CD4-positive, alpha-beta T cell treated with Interferon gamma for 1 hour (primary cell): ENCODE measurements at regions not wholly inside any gene's neighbourhood (a gene's known extent, or its start where the extent isn't known, plus 50 kb on each side); places are given as distances from the start of the nearest gene placed in this dataset.
"Not testable (repeated sequence)": the region's sequence is repeated elsewhere in the genome, so short reads cannot be mapped to it uniquely, and the experiment has no call there.

ENCODE experiments used
- DNase-seq: peaks from one replicate; pipeline ENCODE4 v3.0.0-alpha.2; 2020

DNA sequence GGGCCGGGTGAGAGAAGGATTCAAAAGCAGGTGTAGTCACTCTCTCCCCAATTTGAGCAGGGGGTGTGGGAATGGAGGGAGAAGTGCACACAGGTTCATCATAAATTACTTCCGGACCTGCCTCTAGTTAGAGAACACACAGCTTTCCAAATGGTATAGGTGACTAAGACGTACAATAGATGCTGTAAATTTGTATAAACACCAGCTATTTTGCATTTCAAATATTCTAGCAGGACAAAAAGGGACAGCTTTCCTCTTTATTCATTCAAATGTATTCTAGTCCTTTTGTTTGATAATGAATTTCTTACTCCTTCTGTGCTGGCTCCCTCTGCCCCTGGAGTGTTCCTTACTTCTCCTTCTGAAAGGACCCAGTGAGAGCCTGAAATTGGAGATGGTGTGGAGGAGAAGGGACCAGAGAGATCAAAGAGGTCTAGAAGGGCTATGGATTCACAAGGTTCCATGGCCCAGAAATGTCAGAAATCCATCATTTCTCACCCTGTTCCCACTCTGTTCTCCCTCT, 53.2 kb upstream of the SH3BP4 start:
- DNase-seq, result no peak

GRCh38 chr2:234888442-234888841, 63.4 kb upstream of the SH3BP4 start:
- DNase-seq, result not testable (repeated sequence)

GRCh38 chr2:234887195-234887594, 64.6 kb upstream of the SH3BP4 start:
- DNase-seq, result no peak

DNA sequence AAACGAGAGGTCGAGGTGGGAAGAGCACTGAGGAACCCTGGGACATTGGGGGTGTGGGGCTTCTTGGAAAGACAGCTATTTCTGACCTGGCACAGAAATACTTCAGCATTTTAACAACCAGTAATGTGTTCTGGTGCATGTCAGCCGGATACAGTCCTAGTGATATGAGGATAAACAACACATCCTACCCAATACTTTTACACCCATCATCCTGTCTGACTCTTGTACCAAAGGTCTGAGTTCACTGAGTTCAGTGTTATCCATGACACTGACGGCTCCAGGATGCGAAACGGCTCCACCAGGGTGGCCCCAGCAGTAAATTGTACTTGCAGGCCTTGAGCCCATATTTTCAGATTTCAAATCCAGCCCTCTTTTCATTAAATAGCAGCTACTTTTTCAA, 65.9 kb upstream of the SH3BP4 start:
- no peak for DNase-seq

DNA sequence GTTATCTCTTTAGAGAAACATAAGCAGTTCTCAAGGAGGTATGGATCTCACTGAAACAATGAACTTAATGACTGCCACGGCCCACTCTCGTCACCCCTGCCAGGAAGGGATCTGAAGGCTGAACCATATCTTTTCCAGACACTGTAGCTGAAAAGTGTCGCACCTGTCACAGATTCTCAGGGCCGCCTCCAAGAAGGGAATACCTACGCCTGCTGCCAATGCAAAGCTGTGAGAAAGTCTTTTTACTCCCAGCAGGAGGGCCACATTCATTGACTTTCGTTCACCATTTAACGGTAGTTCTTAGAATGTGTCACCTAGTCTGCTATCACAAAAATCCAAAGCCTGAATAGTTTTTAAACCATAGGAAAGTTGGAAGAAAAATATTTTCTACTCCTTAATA, 66.7 kb upstream of the SH3BP4 start:
- no peak for DNase-seq

GRCh38 chr2:234884591-234884990, 67.2 kb upstream of the SH3BP4 start:
- no peak for DNase-seq

DNA sequence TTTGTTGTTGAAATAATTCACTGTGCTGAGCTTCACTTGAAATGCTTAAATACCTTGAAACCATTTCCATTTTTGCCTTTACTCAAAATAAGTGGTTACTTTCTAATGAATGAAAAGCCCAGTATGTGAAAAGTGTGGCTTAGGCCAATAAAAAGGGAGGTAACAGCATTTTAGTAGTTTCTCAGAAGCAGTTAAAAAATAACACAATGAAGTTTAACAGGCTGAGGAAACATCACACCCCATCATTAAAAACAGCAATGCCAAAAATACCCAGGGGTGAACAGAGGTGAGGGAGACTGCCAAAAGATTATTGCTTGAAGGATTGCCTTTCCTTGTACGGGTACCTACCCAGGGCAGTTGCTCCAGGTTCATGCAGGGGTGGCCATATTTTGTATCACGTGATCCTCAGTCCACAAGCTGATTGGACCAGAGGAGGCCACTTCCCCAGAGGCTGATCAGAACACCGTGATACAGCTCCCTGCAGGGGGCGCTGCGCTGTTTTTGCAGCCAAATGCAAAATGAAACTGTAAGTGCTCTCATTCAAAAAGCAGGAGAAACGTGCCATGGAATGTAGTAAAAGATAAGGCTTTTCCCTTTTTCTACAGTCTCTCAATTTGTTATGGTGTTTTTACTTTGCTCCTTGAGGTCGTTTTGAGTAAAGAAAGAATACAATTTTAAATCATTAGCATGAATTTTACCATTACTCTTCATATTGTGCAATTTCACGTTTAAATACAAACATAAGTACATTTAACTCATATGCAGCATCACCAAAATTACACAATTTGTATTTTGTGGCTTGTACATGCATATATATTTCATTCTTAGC, 70.2 kb upstream of the SH3BP4 start:
- peak; percentile 17 for DNase-seq

GRCh38 chr2:234880551-234881211, 71.1 kb upstream of the SH3BP4 start:
- no peak for DNase-seq

GRCh38 chr2:234879671-234880455, 72.0 kb upstream of the SH3BP4 start:
- no peak for DNase-seq

- not testable (repeated sequence) for DNase-seq
Measured at GRCh38 chr2:234876621-234877020, 75.2 kb upstream of the SH3BP4 start.

DNA sequence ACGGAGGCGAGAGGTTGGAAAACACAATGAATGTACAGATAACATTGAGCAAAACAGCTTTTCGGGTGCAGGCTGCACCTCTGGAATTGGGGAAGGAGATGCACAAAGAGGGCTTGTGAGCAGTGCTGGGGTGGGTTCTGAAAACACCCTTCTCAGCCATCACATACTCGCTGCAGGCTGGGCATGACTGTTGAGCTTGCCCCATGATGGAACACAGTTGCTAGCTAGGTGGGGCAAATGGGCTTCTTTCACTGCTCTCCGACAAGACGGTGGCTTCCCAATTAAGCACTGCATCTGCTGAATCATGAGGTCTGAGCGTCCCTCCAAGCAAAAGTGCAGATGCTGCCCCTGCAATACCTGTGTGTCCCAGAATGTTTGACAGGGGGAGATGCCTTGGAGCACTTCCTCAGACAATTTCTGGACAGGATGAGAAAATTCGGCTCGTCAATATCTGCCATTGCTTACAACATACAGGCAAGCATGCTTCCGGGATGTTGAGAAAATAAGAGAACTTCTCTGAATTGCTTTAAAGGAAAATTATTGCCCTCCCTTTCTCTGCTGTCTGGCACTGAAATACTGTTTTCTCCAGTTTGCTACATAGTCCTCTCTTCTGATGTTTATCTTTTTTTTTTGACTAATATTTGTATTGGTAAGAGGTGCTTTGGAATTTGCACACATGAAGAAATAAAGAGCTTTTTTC, 77.3 kb upstream of the SH3BP4 start:
- no peak for DNase-seq

GRCh38 chr2:234873828-234874173, 78.0 kb upstream of the SH3BP4 start:
- DNase-seq, result no peak

DNA sequence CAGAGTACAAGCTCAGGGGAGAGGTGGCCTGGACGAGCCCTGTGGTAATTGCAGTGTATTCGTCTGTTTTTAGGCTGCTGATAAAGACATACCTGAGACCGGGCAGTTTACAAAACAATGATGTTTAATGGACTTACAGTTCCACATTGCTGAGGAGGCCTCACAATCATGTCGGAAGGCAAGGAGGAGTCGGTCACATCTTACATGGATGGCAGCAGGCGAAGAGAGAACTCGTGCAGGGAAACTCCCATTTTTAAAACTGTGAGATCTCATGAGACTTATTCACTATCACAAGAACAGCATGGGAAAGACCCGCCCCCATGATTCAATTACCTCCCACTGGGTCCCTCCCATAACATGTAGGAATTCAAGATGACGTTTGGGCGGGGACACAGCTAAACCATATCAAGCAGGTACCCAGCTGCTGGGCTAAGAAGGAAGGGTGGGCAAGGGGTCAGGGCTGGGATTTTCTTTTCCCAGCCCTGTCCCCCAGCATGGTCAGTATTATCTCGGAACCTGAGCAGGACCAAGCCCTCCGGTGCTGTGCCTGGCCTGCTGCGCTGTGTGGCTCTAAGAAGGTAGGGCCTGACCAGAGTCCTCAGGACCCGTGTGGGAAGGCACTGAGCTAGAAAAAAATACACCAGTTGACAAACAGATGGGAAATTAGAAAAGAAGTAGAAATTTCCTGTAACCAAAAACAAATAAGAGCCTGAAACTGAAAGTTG, 78.6 kb upstream of the SH3BP4 start:
- DNase-seq, result no peak

DNA sequence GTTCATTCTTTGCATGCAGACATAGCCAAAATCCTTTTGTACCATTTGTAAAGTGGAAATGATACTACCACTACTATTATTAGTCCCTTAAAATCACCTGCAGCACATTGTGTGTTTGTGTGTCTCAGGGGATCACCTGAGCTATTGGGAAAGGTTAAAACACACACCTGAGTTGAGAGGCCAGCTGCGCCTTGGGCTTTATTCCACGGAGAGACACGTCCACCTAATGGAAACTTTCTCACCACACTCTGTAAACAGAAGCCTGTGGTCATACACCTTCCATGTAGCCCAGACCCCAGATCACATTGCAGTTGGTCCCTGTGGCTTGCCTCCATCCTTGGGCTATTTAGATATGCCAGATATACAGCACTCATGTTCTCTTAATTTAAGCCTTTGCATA, 81.8 kb upstream of the SH3BP4 start:
- no peak for DNase-seq

- DNase-seq, result no peak
Measured at GRCh38 chr2:234869164-234869563, 82.7 kb upstream of the SH3BP4 start.

DNA sequence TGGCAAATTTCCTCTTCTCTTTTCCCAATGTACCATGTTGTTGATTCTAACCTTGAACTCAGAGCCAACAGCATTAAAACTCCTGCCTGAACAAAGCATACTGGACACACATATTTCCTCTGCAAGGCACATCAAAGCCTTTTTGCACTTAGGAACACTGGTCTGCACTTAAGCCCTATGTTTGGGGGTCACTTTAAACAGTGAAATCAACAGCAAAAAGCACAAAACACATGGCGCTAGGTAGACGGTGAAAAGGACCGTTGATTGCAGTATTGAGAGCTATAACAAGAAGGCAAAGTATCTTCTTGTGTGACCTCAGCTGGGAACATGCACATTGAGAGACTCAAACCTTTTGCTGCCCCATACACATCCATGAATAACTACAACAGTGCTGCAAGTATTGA, 83.9 kb upstream of the SH3BP4 start:
- no peak for DNase-seq

DNA sequence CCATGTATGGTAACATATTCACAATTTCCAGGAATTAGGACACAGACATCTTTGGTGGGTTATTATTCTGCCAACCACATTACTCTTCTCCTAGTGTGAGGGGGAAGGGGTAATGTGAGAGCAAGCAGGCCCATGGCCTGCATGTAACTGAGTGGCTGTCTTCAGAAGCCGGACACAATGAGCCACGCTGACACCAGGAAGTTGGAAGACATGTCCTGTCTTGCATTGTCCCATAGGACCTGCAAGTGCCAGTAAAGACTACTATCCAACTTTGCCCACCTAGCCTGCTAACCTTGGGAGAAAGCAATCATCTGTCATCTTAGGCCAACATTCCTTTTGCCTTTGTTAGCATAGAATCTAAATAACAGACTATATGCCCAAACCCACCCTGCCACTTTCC, 86.2 kb upstream of the SH3BP4 start:
- no peak for DNase-seq

DNA sequence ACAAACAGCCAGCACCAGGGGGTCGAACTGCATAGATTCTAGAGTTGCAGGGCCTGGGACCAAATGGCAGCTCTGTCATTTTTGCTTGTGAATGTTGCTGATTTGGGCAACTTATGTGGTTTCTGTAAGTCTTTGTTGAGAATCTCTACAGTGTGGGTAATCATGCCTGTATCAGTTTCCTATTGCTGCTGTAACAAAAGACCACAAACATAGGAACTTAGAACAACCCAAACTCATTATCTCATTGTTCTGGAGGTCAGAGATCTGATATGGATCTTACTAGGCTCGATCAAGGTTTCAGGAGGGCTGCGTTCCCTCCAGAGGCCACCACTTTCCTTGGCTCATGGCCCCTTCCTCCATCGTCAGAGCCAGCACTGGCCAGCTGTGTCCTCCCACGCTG, 86.8 kb upstream of the SH3BP4 start:
- no peak for DNase-seq

DNA sequence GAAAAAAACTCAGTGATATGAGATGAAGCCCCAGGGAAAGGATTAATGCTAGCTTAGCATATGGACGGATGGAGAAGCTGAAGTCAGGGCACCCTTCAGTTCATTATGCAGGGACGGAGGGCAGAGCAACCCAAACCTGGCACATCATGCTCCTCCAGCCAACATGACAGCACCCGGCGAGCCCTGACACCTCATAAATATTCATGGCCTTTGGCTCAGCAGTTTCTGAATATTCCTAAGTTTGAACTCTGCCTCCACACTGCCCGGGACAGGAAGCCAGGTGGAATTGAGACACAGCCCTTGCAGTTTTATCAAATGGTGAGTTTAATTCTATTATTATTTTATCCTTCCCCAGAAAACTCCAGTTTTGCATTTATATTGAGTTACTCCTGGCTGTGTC, 87.3 kb upstream of the SH3BP4 start:
- DNase-seq, result no peak

DNA sequence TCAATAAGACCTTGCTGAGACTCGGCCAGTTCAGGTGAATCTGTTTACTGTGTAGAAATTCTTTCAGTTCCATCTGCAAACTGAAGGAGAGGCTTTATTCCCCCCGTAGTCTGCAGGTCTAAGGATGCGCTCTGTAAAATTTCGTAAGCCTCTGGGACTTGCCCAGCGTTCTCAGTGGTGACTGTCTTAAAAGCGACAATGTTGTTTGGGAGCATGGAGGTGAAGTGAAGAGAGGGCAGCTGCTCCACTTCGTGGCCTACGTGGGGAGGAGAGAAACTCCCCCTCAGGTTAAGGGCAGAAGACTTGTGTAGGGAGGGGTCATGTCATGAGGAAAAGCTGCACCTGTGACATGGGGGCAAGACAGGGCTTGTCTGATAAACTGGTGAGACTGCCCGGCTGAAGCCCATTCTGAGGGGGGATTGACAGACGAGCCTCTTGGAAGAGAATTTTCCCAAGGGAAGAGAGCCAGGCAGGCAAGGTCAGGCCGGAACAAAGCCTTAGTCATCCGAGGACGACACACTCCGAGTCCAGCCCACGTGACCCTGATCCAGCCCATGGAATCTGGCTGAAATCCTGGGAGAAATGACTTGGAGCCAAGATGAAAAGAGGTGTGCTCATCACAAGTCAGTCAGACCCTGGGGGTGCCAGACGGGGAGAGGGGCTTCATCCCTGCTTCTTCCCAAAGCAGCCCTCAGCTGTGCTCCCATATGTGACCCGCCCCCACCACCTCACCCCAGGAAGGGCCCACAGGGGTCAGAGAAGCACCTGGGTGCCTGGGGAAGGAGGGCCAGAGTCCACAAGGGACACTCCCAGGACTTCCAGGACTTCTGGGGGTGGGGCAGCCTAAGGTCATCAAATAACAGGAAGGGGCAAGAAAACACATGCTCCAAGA, 88.5 kb upstream of the SH3BP4 start:
- DNase-seq, result no peak
